HEK293 (cell line): ENCODE measurements at regions not wholly inside any gene's neighbourhood (a gene's known extent, or its start where the extent isn't known, plus 50 kb on each side); places are given as distances from the start of the nearest gene placed in this dataset.

Experiments
- CTCF ChIA-PET: fragments of 350-600 bp; formaldehyde crosslinking; extraction: SDS; loops from one replicate; lab custom pipeline; 2021; ENCODE audit warnings: antibody characterized with exemption; lab: Yijun Ruan, JAX
- POLR2A ChIA-PET: fragments of 300-600 bp; formaldehyde crosslinking; extraction: SDS; loops from one replicate; lab custom pipeline; 2020; ENCODE audit warnings: antibody characterized with exemption, inconsistent platforms; lab: Yijun Ruan, JAX
- H3K27ac ChIP-seq: fragments of 200-500 bp; sonication (Bioruptor generic); 2 replicates; pipeline ENCODE4 v1.5.1; 2014; ENCODE audit warnings: low read depth, low read length, control low read depth, inconsistent platforms; ENCODE audit errors: extremely low read depth
- H3K36me3 ChIP-seq, 2 experiments: fragments of 200-500 bp in 1 of 2; sonication (Bioruptor generic) in 1 of 2; 1 replicate in 1 of 2; 2 replicates in 1 of 2; pipeline ENCODE4 v1.5.1; 2014 to 2017; ENCODE audit warnings: inconsistent platforms in 2 of 2, low read length in 2 of 2; ENCODE audit not compliant: control insufficient read depth in 2 of 2, insufficient read depth in 1 of 2
- H3K4me1 ChIP-seq: fragments of 200-500 bp; sonication (Bioruptor generic); 2 replicates; pipeline ENCODE4 v1.5.1; 2014; ENCODE audit warnings: mild to moderate bottlenecking, low read length, inconsistent platforms; ENCODE audit not compliant: control insufficient read depth, insufficient read depth
- H3K4me3 ChIP-seq: 2 replicates; pipeline ENCODE4 v1.5.1; 2011; ENCODE audit warnings: low read depth, mild to moderate bottlenecking, control low read depth, low read length, moderate library complexity
- H3K9me3 ChIP-seq: fragments of 200-500 bp; sonication (Bioruptor generic); 2 replicates; pipeline ENCODE4 v1.5.1; 2014; ENCODE audit warnings: low read depth, low read length, inconsistent platforms; ENCODE audit not compliant: control insufficient read depth, insufficient read depth
- ZNF146 ChIP-seq: fragments of 450-650 bp; formaldehyde crosslinking; IDR thresholded peaks from 2 replicates; pipeline ENCODE4 v1.5.1; 2016; ENCODE audit warnings: missing biosample characterization, missing genetic modification characterization
- ZNF169 ChIP-seq: fragments of 450-650 bp; formaldehyde crosslinking; IDR thresholded peaks from 2 replicates; pipeline ENCODE4 v1.5.1; 2016; ENCODE audit warnings: missing biosample characterization, missing genetic modification characterization
- ZNF175 ChIP-seq: fragments of 450-650 bp; formaldehyde crosslinking; IDR thresholded peaks from 2 replicates; pipeline ENCODE4 v1.5.1; 2016; ENCODE audit warnings: missing biosample characterization, missing genetic modification characterization
- ZNF211 ChIP-seq: fragments of 450-650 bp; formaldehyde crosslinking; IDR thresholded peaks from 2 replicates; pipeline ENCODE4 v1.5.1; 2016; ENCODE audit warnings: low read depth, missing biosample characterization, missing genetic modification characterization
- ZNF24 ChIP-seq: fragments of 450-650 bp; formaldehyde crosslinking; IDR thresholded peaks from 2 replicates; pipeline ENCODE4 v1.5.1; 2016; ENCODE audit warnings: missing biosample characterization, missing genetic modification characterization
- ZNF391 ChIP-seq: fragments of 450-650 bp; formaldehyde crosslinking; IDR thresholded peaks from 2 replicates; pipeline ENCODE4 v1.5.1; 2016; ENCODE audit warnings: low read depth, missing biosample characterization, missing genetic modification characterization, borderline replicate concordance
- ZNF585B ChIP-seq: fragments of 450-650 bp; formaldehyde crosslinking; IDR thresholded peaks from 2 replicates; pipeline ENCODE4 v1.5.1; 2016; ENCODE audit warnings: missing biosample characterization, missing genetic modification characterization
- TF ChIP-seq, protein P1 (sequence below): IDR thresholded peaks from 2 replicates; pipeline ENCODE4 v1.6.1; 2011; ENCODE audit warnings: mild to moderate bottlenecking, low read depth, low read length, borderline replicate concordance
- TF ChIP-seq, protein P2 (sequence below): fragments of 450-650 bp; formaldehyde crosslinking; IDR thresholded peaks from 2 replicates; pipeline ENCODE4 v1.5.1; 2017; ENCODE audit warnings: missing biosample characterization, missing genetic modification characterization
- TF ChIP-seq, protein P3 (sequence below): fragments of 450-650 bp; formaldehyde crosslinking; IDR thresholded peaks from 2 replicates; pipeline ENCODE4 v1.5.1; 2016; ENCODE audit warnings: missing biosample characterization, missing genetic modification characterization
- TF ChIP-seq, protein P4 (sequence below): fragments of 450-650 bp; formaldehyde crosslinking; IDR thresholded peaks from 2 replicates; pipeline ENCODE4 v1.5.1; 2016; ENCODE audit warnings: missing biosample characterization, missing genetic modification characterization, low read depth
- TF ChIP-seq, protein P5 (sequence below): fragments of 450-650 bp; formaldehyde crosslinking; IDR thresholded peaks from 2 replicates; pipeline ENCODE4 v1.5.1; 2017; ENCODE audit warnings: missing biosample characterization, missing genetic modification characterization
- TF ChIP-seq, protein P6 (sequence below): fragments of 450-650 bp; formaldehyde crosslinking; IDR thresholded peaks from 2 replicates; pipeline ENCODE4 v1.5.1; 2016; ENCODE audit warnings: missing biosample characterization, missing genetic modification characterization
- TF ChIP-seq, protein P7 (sequence below): fragments of 450-650 bp; formaldehyde crosslinking; IDR thresholded peaks from 2 replicates; pipeline ENCODE4 v1.5.1; 2016; ENCODE audit warnings: missing biosample characterization, missing genetic modification characterization, borderline replicate concordance

DNA sequence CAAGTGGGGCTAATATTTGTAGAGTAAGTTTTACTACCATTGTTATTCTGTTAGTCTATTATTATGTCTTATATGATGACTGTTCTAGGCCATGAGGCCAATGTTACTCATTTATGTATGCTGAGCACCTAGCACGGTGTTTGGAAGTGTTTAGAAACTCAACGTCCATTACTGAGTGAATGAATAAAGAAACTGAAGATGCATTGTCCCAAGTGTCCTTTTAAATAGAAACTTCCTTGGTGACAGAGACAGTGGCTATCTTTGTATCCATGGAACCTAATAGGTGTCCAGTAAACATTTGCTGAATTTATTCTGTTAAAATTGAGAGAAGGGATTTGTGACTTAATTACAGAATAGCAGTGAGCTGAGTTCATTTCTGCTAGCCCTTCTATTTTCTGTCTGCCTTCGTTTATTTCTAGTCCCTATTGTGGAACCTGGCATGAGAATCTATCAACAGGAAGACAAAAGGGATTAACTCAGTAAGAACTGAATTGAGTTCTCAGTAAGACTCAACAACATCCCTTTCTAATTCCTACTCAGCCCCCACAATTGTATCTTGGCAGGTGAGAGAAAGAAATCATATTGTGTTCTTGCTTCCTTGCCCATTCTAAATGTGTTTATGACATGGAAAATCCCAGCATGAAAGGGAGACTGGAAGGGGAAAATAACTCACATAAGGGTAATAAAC is 246.6 kb upstream of the LRRC3B start (continued):
- TF ChIP-seq, protein P1, sequence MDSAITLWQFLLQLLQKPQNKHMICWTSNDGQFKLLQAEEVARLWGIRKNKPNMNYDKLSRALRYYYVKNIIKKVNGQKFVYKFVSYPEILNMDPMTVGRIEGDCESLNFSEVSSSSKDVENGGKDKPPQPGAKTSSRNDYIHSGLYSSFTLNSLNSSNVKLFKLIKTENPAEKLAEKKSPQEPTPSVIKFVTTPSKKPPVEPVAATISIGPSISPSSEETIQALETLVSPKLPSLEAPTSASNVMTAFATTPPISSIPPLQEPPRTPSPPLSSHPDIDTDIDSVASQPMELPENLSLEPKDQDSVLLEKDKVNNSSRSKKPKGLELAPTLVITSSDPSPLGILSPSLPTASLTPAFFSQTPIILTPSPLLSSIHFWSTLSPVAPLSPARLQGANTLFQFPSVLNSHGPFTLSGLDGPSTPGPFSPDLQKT: no peak
- TF ChIP-seq, protein P2, sequence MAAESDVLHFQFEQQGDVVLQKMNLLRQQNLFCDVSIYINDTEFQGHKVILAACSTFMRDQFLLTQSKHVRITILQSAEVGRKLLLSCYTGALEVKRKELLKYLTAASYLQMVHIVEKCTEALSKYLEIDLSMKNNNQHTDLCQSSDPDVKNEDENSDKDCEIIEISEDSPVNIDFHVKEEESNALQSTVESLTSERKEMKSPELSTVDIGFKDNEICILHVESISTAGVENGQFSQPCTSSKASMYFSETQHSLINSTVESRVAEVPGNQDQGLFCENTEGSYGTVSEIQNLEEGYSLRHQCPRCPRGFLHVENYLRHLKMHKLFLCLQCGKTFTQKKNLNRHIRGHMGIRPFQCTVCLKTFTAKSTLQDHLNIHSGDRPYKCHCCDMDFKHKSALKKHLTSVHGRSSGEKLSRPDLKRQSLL (tag by site-specific recombination): no peak

DNA sequence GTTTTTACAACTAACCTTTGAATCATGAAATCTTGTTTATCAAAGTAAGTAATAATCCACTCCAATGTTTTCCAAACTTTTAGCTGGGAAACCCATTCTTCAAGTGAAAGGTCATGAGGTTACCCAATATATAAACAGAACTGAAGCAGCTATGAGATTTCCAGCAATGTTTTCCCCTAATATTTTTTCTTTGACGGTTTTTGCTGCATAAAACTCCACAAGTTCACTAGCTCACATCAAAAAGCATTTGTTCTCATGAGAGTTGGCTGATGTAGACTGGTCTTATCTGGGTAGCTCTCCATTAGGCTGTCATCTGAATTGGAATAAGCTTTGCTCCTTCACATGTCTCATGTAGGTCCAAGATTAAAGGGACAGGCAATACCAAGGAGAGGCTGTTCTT is 241.2 kb upstream of the LRRC3B start:
- Histone ChIP-seq H3K4me1 (no peaks in the 10 kb centered on the region), H3K4me3 (no peak overlapping the region), H3K9me3 (no peaks in the 10 kb centered on the region), H3K36me3 (no peaks in the 10 kb centered on the region)
- POLR2A ChIA-PET: no interaction called here
- TF ChIP-seq ZNF24 (tag by site-specific recombination) (no peak), ZNF391 (tag by site-specific recombination) (no peak), ZNF585B (tag by site-specific recombination) (no peak), ZNF211 (no peak), ZNF175 (no peak), ZNF146 (no peak), ZNF169 (tag by site-specific recombination) (no peak)
- TF ChIP-seq, protein P3, sequence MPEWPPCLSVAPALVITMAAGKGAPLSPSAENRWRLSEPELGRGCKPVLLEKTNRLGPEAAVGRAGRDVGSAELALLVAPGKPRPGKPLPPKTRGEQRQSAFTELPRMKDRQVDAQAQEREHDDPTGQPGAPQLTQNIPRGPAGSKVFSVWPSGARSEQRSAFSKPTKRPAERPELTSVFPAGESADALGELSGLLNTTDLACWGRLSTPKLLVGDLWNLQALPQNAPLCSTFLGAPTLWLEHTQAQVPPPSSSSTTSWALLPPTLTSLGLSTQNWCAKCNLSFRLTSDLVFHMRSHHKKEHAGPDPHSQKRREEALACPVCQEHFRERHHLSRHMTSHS: no peak
- TF ChIP-seq, protein P2 (tag by site-specific recombination): no peak
- TF ChIP-seq, protein P4, sequence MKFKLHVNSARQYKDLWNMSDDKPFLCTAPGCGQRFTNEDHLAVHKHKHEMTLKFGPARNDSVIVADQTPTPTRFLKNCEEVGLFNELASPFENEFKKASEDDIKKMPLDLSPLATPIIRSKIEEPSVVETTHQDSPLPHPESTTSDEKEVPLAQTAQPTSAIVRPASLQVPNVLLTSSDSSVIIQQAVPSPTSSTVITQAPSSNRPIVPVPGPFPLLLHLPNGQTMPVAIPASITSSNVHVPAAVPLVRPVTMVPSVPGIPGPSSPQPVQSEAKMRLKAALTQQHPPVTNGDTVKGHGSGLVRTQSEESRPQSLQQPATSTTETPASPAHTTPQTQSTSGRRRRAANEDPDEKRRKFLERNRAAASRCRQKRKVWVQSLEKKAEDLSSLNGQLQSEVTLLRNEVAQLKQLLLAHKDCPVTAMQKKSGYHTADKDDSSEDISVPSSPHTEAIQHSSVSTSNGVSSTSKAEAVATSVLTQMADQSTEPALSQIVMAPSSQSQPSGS (tag by site-specific recombination): no peak
- TF ChIP-seq, protein P5, sequence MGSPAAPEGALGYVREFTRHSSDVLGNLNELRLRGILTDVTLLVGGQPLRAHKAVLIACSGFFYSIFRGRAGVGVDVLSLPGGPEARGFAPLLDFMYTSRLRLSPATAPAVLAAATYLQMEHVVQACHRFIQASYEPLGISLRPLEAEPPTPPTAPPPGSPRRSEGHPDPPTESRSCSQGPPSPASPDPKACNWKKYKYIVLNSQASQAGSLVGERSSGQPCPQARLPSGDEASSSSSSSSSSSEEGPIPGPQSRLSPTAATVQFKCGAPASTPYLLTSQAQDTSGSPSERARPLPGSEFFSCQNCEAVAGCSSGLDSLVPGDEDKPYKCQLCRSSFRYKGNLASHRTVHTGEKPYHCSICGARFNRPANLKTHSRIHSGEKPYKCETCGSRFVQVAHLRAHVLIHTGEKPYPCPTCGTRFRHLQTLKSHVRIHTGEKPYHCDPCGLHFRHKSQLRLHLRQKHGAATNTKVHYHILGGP: no peak
- TF ChIP-seq, protein P6, sequence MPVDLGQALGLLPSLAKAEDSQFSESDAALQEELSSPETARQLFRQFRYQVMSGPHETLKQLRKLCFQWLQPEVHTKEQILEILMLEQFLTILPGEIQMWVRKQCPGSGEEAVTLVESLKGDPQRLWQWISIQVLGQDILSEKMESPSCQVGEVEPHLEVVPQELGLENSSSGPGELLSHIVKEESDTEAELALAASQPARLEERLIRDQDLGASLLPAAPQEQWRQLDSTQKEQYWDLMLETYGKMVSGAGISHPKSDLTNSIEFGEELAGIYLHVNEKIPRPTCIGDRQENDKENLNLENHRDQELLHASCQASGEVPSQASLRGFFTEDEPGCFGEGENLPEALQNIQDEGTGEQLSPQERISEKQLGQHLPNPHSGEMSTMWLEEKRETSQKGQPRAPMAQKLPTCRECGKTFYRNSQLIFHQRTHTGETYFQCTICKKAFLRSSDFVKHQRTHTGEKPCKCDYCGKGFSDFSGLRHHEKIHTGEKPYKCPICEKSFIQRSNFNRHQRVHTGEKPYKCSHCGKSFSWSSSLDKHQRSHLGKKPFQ (tag by site-specific recombination): no peak
- TF ChIP-seq, protein P7, sequence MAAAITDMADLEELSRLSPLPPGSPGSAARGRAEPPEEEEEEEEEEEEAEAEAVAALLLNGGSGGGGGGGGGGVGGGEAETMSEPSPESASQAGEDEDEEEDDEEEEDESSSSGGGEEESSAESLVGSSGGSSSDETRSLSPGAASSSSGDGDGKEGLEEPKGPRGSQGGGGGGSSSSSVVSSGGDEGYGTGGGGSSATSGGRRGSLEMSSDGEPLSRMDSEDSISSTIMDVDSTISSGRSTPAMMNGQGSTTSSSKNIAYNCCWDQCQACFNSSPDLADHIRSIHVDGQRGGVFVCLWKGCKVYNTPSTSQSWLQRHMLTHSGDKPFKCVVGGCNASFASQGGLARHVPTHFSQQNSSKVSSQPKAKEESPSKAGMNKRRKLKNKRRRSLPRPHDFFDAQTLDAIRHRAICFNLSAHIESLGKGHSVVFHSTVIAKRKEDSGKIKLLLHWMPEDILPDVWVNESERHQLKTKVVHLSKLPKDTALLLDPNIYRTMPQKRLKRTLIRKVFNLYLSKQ: no peak
- TF ChIP-seq, all 188 proteins: peak for 0
- H3K27ac ChIP-seq: no peak overlapping the region
- CTCF ChIA-PET: no interaction called here
